HG03460 (cell line): ENCODE measurements at regions not wholly inside any gene's neighbourhood (a gene's known extent, or its start where the extent isn't known, plus 50 kb on each side); places are given as distances from the start of the nearest gene placed in this dataset.
"Not testable (repeated sequence)": the region's sequence is repeated elsewhere in the genome, so short reads cannot be mapped to it uniquely, and the experiment has no call there.

Experiments
- ATAC-seq: cut with Tn5 transposase; IDR thresholded peaks from one replicate; pipeline ENCODE4 v1.9.1; 2021; ENCODE audit not compliant: unreplicated experiment

DNA sequence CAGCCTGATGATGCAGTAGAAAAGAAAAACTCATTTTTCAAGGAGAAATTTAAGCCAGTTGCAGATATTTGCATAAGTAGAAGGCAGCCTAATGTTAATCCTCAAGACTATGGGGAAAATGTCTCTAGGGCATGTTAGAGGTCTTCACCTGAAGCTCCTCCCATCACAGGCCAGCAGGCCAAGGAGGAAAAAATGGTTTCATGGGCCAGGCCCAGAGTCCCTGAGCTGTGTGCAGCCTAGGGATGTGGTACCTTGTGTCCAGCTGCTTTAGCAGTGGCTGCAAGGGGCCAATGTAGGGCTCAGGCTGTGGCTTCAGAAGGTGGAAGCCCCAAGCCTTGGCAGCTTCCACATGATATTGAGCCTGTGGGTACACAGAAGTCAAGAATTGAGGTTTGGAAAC lies 1946.7 kb upstream of the FLRT2 start:
- ATAC-seq, result no peak

DNA sequence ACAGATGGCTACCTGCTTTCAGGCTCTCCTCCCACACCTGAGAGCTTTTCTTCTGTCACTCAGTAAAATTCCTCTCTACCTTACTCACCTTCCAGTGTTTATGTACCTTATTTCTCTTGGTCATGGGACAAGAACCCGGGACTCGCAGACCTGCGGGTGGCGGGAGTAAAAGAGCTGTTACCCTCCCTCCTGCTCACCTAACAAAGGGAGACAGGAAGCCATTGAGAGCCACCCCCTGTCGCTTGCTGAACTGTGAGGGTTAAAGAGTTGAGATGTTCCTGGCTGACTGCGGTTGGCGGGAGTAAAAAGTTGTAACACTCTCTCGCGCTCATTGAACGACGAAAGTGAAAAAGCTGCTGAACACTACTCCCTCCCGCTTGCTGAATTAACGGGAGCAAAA lies 1935.1 kb upstream of the FLRT2 start:
- ATAC-seq, result no peak

DNA sequence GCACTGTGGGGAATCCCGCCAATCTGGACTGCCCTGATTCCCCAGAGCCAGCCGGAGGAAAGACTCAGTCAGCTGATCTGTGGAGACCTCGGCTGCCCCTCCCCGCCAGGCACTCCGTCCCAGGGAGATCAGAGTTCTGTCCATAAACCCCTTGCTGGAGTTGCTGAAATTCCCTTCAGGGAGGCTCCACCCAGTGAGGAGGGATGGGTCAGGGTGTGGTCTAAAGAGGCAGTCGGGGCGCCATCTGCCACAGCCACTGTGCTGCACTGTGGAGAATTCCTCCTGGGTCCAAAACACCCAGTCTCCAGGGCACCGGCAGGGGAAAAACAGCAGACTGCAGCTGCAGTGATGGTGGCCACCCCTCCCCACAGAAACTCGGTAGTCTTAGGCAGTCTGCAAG lies 1922.3 kb upstream of the FLRT2 start:
- ATAC-seq, result no peak

DNA sequence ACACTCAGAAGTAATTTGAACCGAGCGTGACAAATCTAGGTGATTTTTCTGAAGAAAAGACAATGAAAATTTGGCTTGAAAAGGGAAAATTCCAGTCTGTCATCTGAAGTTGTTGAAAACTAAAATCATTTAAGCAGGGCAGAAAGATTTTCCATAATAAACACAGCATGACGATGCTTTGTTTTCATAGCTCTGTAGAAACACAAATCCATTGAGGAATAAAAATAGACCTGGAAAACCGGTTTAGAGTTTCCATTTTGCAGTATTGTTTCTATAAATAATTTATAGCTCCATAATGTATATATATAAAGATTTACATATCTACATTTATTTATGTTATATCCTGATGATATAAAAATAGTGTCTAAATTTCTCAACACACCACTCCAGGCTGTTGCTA lies 1918.5 kb upstream of the FLRT2 start:
- ATAC-seq, result no peak

DNA sequence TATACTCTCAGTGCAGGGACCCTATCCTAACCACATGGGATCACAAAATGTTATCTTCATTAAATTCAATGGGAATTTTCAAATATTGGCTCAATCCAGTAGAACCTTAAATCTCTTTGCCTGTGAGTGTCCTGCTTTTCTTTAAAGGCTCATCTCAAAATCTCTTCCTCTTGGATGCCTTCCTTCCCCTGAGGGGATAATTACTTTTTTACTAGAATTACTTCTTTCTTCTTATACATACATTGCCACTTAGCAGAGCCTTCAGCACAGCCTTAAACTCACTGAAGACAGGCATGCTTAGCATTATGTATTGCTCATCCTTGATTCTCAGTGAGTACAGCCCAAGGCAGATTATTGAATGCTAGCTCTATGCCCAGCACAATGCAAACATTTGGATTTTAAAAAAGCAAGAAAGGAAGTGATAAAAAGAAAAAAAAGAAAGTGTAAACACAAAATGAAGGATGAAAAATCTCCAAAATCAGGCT lies 1918.0 kb upstream of the FLRT2 start:
- no peak for ATAC-seq

DNA sequence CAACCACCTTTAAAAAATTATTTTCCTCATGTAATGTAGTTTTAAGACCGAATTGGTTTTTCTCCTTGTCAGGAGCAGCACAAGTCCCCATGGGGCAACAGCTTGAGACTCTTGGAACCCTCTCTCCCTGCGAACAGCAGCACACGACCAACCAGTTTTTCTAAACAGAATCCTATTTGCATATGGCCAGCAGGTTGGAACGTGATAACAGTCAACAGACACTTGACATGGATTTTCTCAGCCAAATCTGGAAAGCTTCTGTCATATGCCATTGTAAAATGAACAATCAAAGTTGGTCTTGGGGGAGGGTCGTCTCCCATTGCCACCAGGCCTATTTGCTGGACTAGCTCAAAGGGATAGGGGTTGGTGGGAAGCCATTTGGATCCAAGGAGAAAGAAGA lies 1915.0 kb upstream of the FLRT2 start:
- no peak for ATAC-seq

DNA sequence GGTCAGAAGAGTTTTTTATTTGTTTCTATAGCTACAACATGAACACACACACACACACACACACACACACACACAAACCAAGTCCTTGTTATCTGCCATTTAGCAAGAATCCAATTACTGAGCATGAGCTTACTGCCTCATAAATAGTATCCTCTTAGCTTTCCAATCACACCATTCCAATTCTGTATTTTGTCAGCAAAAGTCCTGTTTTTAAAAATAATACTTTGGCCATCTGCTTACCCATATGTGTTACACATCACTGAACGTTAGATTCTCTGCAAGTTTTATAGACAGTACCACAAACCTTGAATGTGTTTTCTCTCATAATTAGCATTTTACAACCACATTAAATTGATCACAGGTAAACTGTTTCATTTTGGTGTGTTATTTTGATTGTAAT lies 1905.4 kb upstream of the FLRT2 start:
- no peak for ATAC-seq

DNA sequence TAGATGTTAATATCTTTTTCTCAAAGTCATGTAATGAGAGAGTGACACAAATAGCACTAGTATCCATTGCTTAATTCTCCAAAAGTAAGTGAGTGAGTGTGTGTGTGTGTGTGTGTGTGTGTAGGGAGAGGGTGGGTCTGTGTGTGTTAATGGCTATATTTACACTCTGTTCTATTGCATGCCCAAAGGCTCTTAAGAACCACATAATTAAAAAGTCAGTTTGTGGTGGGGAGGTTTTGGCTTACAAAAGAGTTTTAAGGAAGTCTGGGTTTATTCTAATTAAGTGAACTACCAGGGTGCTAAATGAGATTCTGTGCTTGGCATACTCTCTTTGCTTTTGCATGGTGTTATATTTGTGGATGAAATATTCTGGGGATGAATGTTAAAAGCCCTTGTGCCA lies 1897.6 kb upstream of the FLRT2 start:
- no peak for ATAC-seq

DNA sequence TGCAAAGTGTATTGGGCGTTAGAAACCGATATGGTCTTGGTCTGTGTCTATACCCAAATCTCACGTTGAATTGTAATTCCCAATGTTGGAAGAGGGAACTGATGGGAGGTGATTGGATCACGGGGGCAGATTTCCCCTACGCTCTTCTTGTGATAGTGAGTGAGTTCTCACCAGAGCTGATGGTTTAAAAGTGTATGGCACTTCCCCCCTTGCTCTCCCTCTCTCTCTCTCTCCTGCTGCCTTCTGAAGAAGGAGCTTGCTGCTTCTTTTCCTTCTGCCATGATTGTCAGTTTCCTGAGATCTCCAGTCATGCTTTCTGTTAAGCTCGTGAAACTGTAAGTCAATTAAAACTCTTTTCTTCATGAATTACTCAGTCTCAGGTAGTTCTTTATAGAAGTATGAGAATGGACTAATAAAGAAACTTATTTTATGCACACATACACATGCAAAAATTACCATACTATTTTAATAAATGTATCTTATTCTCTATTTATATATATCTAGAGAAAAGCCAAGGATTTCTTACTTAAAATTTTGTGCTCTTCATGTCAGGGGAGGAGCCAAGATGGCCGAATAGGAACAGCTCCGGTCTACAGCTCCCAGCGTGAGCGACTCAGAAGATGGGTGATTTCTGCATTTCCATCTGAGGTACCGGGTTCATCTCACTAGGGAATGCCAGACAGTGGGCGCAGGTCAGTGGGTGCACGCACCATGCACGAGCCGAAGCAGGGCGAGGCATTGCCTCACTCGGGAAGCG lies 1891.0 kb upstream of the FLRT2 start:
- ATAC-seq, result no peak

DNA sequence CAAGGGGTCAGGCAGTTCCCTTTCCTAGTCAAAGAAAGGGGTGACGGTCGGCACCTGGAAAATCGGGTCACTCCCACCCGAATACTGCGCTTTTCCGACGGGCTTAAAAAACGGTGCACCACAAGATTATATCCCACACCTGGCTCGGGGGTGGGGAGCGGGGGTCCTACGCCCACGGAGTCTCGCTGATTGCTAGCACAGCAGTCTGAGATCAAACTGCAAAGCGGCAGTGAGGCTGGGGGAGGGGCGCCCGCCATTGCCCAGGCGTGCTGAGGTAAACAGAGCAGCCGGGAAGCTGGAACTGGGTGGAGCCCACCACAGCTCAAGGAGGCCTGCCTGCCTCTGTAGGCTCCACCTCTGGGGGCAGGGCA lies 1890.5 kb upstream of the FLRT2 start:
- ATAC-seq, result not testable (repeated sequence)

DNA sequence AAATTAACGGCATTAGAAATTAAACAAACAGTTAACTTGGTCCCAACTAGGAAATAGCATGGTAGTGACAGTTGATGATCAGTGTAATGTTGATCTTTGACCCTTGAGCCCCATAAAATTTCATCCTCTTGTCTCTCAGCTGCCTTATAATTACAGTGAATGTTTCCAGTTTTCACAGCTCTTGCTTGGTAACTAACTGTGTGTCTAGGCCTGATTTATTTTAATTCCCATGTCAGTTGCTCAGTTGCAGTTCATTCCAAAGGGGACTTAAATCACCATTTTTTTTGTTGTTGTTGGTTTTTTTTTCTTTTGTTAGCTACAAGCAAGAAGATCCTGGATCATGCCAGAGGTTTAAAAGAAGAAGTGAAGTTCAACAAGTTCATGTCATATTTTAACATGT lies 1883.7 kb upstream of the FLRT2 start:
- ATAC-seq, result no peak

DNA sequence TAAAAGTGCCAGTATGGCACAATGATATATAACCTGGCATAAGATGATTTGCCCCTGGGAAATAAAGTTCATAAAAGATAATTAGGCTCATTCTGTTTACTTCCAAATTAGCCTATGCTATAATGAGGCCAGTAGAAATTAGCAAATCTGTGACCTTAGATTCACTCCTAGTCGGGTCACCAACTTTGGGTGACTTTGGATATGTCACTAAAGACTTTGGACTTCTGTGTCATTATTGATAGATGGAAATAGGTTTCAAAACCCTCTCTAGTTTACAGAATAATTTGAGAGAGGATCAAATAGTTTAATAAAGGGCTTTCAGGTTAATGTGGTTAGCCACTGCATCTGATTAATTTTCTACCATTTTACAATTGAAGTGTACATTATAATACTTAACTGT lies 1869.3 kb upstream of the FLRT2 start:
- no peak for ATAC-seq

DNA sequence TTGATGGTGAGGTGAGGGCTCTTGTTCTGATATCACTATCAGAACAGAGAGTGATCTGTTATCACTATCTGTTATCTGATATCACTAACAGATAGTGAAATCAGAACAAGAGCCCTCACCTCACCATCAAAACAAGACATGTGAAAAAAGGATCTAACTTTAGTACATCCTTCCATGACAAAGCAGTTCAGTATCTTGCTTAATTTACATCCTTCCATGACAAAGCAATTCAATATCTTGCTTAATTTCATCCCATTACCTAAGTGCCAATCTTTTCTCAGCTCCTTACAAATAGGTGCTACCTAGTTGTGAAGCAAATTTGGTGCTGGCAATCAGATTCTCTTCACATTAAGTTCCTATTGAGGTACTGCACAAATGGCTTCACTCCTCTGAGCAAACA lies 1865.6 kb upstream of the FLRT2 start:
- no peak for ATAC-seq

DNA sequence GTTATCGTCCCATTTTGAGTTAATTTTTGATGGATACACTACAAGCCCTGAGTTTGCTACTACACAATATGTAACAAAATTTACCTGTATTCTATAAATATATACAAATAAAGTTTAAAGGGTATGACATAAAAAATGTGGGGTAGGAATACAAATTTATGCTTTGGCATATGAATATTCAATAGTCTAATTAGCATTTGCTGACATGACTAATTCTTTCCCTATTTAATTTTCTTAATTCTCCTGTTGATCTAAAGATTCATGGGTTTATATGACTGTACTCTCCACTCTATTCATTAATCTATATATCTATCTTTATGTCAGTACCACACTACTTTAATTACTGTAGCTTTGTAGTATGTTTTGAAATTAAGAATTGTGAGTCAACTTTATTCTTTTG lies 1840.7 kb upstream of the FLRT2 start:
- no peak for ATAC-seq

DNA sequence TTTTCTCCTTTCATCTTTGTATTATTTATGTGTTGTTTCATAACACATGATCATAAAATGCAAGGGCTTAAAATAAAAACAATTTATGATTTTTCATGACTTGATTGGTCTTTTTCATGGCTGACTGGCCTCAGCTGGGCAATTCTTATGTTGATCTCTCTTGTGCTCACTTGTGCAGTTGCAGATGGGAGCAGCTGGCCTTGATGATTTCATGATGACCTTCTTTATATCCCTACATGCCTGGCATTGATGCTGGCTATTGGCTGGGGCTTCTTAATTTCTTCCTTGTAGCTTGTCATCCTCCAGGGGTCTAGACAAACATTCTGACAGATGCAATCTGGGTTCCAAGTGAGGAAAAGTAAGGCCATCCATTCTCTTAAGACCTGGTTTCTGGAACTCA lies 1832.8 kb upstream of the FLRT2 start:
- ATAC-seq, result no peak

DNA sequence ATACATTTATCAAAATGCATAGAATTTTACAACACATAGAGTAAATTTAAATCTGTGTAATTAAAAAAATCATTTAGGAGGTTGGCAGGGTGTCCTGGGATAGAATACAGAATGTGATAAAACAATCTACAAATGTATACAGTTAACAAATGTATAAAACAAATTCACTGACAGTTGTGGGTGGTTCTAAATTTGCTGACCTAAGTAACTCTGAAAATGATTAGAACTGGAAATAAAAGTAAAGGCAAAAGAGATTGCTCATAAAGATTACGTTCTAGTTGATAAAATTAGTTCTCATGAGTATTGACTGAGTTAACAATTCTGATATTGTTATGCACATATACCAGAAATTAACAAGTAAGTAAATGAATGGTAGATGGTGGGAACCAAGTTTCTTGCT lies 1827.3 kb upstream of the FLRT2 start:
- ATAC-seq, result no peak

DNA sequence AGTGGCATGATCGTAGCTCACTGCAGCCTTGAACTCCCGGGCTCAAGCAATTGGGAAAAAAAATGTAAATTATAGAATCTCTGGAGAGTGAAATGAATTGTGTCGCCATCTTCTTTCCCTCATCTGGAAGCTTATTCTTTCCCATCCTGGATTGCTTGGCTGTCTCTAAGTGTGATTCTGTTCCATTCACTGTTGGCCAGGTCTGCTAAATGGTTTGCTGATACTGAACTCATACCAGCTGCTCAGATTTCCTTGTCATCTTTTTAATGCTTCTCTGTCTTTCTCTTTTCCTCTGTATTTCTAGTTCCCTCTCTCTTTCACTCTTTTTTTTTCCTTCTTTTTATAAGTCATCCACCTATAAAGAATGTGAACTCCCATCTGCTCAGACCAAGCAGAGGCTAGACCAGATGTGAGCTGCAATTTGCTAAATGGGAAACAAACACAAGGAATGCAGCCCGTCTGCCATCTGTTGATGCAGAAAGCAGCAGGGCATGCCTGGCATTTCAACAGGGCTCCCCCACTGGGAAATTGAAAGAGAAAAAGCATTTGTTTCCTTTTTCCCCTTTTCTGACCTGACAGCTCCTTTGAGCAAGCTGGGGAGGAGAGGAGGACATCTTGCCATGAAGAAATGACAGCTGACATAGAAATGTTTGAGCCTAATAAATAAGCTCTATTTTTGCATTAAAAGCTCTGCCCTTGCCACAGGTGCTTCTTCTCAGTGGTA lies 1823.6 kb upstream of the FLRT2 start:
- no peak for ATAC-seq

DNA sequence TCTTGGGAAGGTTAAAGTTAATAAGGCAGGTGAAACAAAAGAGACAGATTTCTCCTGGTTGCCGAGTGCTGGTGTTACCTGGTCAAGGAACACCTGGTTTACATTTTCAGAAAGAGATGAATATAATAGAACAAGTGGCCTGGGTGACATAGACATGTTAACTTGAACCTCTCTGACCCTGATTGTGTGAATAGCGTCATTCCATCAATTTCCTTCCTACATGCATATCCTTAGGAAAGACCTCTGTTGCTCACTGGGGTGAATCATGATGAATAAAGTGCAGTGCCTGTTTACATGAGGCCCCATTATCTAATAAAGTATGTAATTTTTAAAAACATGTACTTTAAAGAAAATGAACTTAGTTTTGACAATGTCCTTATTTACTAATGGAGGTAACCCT lies 1822.9 kb upstream of the FLRT2 start:
- no peak for ATAC-seq

DNA sequence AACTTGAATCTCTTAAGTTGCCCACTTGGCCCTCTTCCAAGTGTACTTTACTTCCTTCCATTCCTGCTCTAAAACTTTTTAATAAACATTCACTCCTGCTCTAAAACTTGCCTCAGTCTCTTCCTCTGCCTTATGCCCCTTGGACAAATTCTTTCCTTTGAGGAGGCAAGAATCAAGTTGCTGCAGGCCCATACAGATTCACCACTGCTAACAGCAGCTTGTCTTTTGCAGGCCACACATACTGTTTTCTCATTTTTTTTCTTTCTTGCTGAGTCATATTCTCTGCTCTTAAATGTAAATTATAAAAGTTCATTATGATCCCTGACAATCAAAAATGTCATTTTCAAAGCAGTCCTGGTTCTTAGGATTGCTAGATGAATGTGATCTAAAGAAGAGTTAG lies 1820.8 kb upstream of the FLRT2 start:
- no peak for ATAC-seq

DNA sequence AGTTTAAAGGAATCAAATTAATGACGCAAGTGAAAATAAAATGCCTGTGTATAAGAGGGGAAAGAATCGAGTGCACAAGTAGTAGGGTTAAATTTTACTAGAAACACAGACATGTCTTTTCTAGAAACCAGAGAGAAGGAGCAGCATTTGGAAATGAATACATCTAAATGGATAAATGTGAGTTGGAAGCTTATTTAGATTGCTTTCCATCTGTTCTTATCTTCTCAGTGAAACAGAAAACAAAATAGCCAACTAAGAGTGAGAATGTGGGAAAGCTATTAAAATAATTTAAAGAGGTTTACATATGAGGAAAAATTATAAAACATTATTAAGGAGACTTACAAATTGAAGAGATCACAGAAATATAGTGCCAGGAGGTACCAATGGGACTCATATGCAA lies 1818.9 kb upstream of the FLRT2 start:
- ATAC-seq, result no peak

DNA sequence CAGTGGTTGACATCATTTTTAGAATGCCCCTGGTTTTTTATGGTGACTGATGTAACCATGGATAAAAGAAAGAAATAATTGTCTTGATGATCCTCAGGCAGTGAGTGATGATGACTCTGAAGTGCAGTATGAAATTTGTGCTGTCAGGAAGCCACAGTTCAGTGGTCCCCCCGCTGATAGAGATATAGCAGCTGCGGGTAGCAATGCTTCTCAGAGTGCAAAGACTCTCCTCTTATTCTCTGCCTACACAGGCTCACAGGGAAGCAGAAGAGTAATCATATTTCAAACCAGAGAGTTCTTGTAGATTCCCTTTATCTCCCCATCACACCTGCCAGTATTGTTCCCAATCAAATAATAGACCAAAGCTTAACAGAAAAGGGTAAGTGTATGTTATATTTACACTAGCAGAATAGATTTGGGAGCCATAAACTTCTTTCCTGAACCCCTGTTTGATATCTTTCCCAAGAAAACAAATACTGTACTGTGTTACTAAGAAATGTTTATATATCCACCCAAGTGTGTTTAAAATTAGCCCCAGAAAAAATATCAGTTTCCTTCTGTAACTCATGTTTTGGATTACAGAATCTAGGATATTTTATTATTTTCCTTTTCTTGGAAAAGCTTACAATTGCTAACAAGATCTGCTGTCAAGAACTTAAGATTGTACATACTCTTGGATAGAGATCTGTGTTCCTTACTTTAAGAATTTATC lies 1817.4 kb upstream of the FLRT2 start:
- no peak for ATAC-seq

DNA sequence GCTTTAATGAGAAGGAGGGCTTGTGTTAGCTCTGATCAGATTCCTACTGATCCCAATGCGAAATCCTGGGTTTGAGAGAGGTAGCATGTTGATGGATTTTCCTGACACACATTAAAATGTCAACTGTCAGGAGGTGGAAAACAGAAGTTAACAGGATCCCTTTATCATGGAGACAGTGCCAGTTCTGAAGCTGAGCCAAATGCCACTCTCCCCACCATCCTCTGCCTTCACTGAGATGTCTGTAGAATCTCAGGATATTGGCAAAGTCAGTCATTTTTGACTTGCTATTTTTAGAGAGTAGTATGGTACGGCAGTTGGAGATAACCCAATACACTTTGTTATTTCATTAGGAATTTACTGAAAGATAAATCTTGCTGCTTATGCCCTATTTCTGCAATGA lies 1816.2 kb upstream of the FLRT2 start:
- ATAC-seq, result no peak
